Thyroid gland (tissue), 4 donors: ENCODE measurements at regions not wholly inside any gene's neighbourhood (a gene's known extent, or its start where the extent isn't known, plus 50 kb on each side); places are given as distances from the start of the nearest gene placed in this dataset.

Experiments used
- DNase-seq, 2 donors: peaks; one replicate each; pipeline ENCODE4 v3.0.0-alpha.2; 2019
- H3K27ac ChIP-seq, 3 donors: fragments of 200-600 bp; sonication (generic); 1 replicate in 2 of 3; 2 replicates in 1 of 3; pipeline ENCODE4 v1.5.1; 2016 to 2019; ENCODE audit warnings: mild to moderate bottlenecking in 1 of 3, moderate library complexity in 1 of 3
- H3K27me3 ChIP-seq: fragments of 200-600 bp; sonication (generic); one replicate; pipeline ENCODE4 v1.5.1; 2019
- H3K36me3 ChIP-seq, 2 donors: fragments of 200-600 bp; sonication (generic); one replicate each; pipeline ENCODE4 v1.5.1; 2016 to 2019
- H3K4me1 ChIP-seq, 2 donors: fragments of 200-600 bp; sonication (generic); one replicate each; pipeline ENCODE4 v1.5.1; 2017 to 2019
- H3K4me3 ChIP-seq, 3 donors: fragments of 200-600 bp; sonication (generic); replicated peaks in 1 of 3; 1 replicate in 2 of 3; 2 replicates in 1 of 3; pipeline ENCODE4 v1.5.1; 2016; ENCODE audit warnings: mild to moderate bottlenecking in 1 of 3
- H3K9me3 ChIP-seq: fragments of 200-600 bp; sonication (generic); one replicate; pipeline ENCODE4 v1.5.1; 2017
- CTCF ChIP-seq, 6 experiments: fragments of 200-600 bp in 3 of 6; fragments of 450-650 bp in 3 of 6; sonication (generic) in 3 of 6; IDR thresholded peaks; one replicate each; pipeline ENCODE4 v1.5.1; 2016 to 2019; ENCODE audit warnings: antibody characterized with exemption in 6 of 6, mild to moderate bottlenecking in 2 of 6, inconsistent platforms in 1 of 6, moderate library complexity in 1 of 6
- POLR2A ChIP-seq, 2 donors: fragments of 450-650 bp; IDR thresholded peaks; one replicate each; pipeline ENCODE4 v1.6.1; 2017; ENCODE audit warnings: antibody characterized with exemption in 2 of 2, mild to moderate bottlenecking in 2 of 2, moderate library complexity in 1 of 2
- WGBS, 2 donors: methylation state at CpG; one replicate each; pipeline ENCODE4 v1.1.5; 2017; 5-methylcytosine and 5-hydroxymethylcytosine counted together
- intact Hi-C: fragments of 100-400 bp; cut with DNase I; formaldehyde crosslinking; loops from one replicate; pipeline ENCODE4 v1.15.1; 2023

GRCh38 chr16:7953360-7953759, 620.7 kb downstream of the RBFOX1 start:
- Histone ChIP-seq H3K36me3 (no peaks in the 10 kb centered on the region), H3K4me3 (no peak overlapping the region), H3K9me3 (no peaks in the 10 kb centered on the region), H3K27me3 (no peaks in the 10 kb centered on the region), H3K27ac (no peak overlapping the region), H3K4me1 (no peaks in the 10 kb centered on the region)
- no peak for DNase-seq
- intact Hi-C loops, result no loop called here
- WGBS, 2 donors, result 82 to 86% methylated on average over 1 of the region's 1 CpG
- no peak for TF ChIP-seq CTCF (IDR thresholded peaks at IDR 0.05)
- TF ChIP-seq POLR2A (IDR thresholded peaks at IDR 0.05), result no peak

DNA sequence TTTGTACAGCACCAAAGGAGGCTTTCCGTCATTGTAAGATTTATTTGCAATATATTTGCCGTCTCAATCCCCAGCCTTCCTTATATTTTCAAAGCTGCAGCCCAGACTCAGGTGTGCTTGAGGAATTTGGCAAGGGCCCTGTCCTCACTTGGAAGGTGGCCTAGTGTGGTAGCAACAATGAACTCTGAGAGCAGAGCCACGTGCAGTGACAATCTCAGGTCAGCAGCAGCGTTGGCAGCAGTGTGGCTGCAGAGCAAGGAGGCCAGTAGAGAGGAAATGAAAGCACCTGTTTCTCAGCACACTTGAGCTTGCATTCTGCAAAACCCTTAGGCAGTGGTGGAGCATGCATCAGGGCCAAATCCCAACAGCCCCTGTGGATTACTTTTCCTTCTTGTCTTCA, 613.5 kb downstream of the RBFOX1 start:
- Histone ChIP-seq H3K4me1 (no peaks in the 10 kb centered on the region), H3K27me3 (no peaks in the 10 kb centered on the region), H3K4me3 (no peak overlapping the region), H3K9me3 (no peaks in the 10 kb centered on the region), H3K36me3 (no peaks in the 10 kb centered on the region), H3K27ac (no peak overlapping the region)
- TF ChIP-seq POLR2A (IDR thresholded peaks at IDR 0.05) (no peak), CTCF (IDR thresholded peaks at IDR 0.05) (no peak)
- peak; percentile 75 to 84 for DNase-seq
- intact Hi-C loops, result no loop called here
- WGBS, 2 donors, result 24 to 39% methylated on average over 4 of the region's 4 CpGs

DNA sequence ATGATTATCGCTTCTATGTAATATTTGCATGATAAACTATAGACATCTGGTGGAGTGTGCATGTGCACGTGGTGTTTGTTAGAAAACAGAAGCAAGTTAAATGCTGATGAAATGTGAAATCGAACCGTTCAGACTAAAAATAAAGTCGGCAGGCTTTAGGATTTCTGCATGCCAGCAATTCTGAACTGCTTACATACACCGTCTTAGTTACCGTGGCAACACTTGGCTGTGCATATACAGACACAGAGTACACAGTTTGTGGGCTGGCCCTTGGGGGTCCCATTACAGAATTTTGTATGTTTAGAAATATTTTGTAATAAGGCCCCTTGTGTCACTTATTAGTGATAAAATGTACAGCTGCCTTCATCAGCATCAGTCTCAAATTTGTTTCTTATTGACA, 605.5 kb downstream of the RBFOX1 start:
- no peaks in the 10 kb centered on the region for H3K9me3 ChIP-seq
- intact Hi-C loops, result no loop called here
- no peak overlapping the region for H3K4me3 ChIP-seq
- H3K4me1 ChIP-seq, result no peaks in the 10 kb centered on the region
- no peak for DNase-seq
- WGBS, 2 donors, result 60 to 66% methylated on average over 7 of the region's 7 CpGs
- no peak for TF ChIP-seq POLR2A (IDR thresholded peaks at IDR 0.05)
- TF ChIP-seq CTCF (IDR thresholded peaks at IDR 0.05), result no peak
- no peak overlapping the region for H3K27ac ChIP-seq
- no peaks in the 10 kb centered on the region for H3K27me3 ChIP-seq
- no peaks in the 10 kb centered on the region for H3K36me3 ChIP-seq

DNA sequence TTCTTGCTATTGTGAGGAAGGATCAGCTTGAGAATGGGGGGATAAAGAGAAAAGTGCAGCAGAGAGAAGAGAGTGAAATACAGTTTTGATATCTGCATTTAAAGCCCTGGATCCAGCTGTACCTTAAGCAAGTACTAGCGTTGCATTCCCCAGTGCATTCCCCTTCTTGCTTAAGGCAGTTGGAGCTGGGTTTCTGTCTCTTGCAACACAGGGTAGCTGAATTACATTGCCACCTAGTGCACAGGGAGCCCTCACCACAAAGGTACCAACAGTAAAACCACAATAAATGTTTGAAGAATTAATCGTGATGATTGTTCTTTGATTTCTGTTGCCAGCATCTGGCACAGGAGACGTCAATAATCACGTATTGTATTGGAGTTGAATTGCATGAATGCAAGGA, 588.7 kb downstream of the RBFOX1 start:
- H3K27ac ChIP-seq, result no peak overlapping the region
- no peaks in the 10 kb centered on the region for H3K9me3 ChIP-seq
- WGBS, 2 donors, result 59 to 71% methylated on average over 4 of the region's 4 CpGs
- intact Hi-C loops, result no loop called here
- no peaks in the 10 kb centered on the region for H3K4me1 ChIP-seq
- no peak for TF ChIP-seq POLR2A (IDR thresholded peaks at IDR 0.05)
- TF ChIP-seq CTCF (IDR thresholded peaks at IDR 0.05), result peak in 1 of 6 experiments; percentile 8
- H3K36me3 ChIP-seq, result no peaks in the 10 kb centered on the region
- H3K4me3 ChIP-seq, result no peak overlapping the region
- no peaks in the 10 kb centered on the region for H3K27me3 ChIP-seq
- DNase-seq, result no peak

DNA sequence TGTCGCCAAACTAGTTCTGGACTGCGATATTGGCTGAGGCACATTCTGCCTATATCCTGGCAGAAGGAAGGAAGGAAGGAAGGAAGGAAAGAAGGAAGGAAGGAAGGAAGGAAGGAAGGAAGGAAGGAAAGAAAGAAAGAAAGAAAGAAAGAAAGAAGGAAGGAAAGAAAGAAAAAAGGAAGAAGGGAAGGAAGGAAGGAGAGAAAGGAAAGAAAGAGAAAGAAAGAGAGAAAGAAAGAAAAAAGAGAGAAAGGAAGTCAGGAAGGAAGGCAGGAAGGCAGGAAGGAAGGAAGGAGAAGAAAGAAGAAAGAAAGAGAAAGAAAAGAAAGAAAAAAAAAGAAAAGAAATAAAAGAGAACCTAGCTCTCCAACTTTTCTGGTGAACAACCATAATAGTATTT, 587.1 kb downstream of the RBFOX1 start:
- no peaks in the 10 kb centered on the region for H3K9me3 ChIP-seq
- H3K4me1 ChIP-seq, result no peaks in the 10 kb centered on the region
- no peak for DNase-seq
- no peaks in the 10 kb centered on the region for H3K36me3 ChIP-seq
- no peak overlapping the region for H3K4me3 ChIP-seq
- intact Hi-C loops, result no loop called here
- TF ChIP-seq CTCF (IDR thresholded peaks at IDR 0.05) (no peak), POLR2A (IDR thresholded peaks at IDR 0.05) (no peak)
- no peaks in the 10 kb centered on the region for H3K27me3 ChIP-seq
- WGBS, 2 donors, result 90 to 100% methylated on average over 2 of the region's 2 CpGs
- no peak overlapping the region for H3K27ac ChIP-seq
